ENCODE measurements at regions not wholly inside any gene's neighbourhood (a gene's known extent, or its start where the extent isn't known, plus 50 kb on each side); places are given as distances from the start of the nearest gene placed in this dataset.

- peaks cover 4% of the 10 kb centered on the region for H3K4me1 ChIP-seq (ENCODE audit: control insufficient read depth, low read depth, low read length)
- no peaks in the 10 kb centered on the region for H3K9me3 ChIP-seq (ENCODE audit: control insufficient read depth, low read depth, low read length)
- no peaks in the 10 kb centered on the region for H3K27me3 ChIP-seq (ENCODE audit: control insufficient read depth, insufficient read depth, low read length)
- no peaks in the 10 kb centered on the region for H3K36me3 ChIP-seq (ENCODE audit: control insufficient read depth, low read depth, low read length)
- no peak overlapping the region for H3K9ac ChIP-seq (ENCODE audit: low read length)
- no peak overlapping the region for H3K27ac ChIP-seq (ENCODE audit: low read length)
- no peak overlapping the region for H3K4me3 ChIP-seq (ENCODE audit: low read length)
Measured at GRCh38 chr3:166111562-166111961, 274.3 kb upstream of the BCHE start.

- H3K27me3 ChIP-seq (ENCODE audit: control insufficient read depth, insufficient read depth, low read length) = no peaks in the 10 kb centered on the region
- H3K4me3 ChIP-seq (ENCODE audit: low read length) = no peak overlapping the region
- no peak overlapping the region for H3K27ac ChIP-seq (ENCODE audit: low read length)
- no peaks in the 10 kb centered on the region for H3K36me3 ChIP-seq (ENCODE audit: control insufficient read depth, low read depth, low read length)
- H3K4me1 ChIP-seq (ENCODE audit: control insufficient read depth, low read depth, low read length) = peaks cover 4% of the 10 kb centered on the region
- H3K9me3 ChIP-seq (ENCODE audit: control insufficient read depth, low read depth, low read length) = no peaks in the 10 kb centered on the region
- H3K9ac ChIP-seq (ENCODE audit: low read length) = no peak overlapping the region
Measured at GRCh38 chr3:166110102-166110501, 272.9 kb upstream of the BCHE start.

GRCh38 chr3:166104938-166105337, 267.7 kb upstream of the BCHE start:
- Histone ChIP-seq H3K36me3 (ENCODE audit: control insufficient read depth, low read depth, low read length) (no peaks in the 10 kb centered on the region), H3K4me3 (ENCODE audit: low read length) (no peak overlapping the region), H3K4me1 (ENCODE audit: control insufficient read depth, low read depth, low read length) (peaks cover 4% of the 10 kb centered on the region), H3K27ac (ENCODE audit: low read length) (no peak overlapping the region), H3K27me3 (ENCODE audit: control insufficient read depth, insufficient read depth, low read length) (no peaks in the 10 kb centered on the region), H3K9ac (ENCODE audit: low read length) (no peak overlapping the region), H3K9me3 (ENCODE audit: control insufficient read depth, low read depth, low read length) (no peaks in the 10 kb centered on the region)

- Histone ChIP-seq H3K4me3 (ENCODE audit: low read length) (no peak overlapping the region), H3K4me1 (ENCODE audit: control insufficient read depth, low read depth, low read length) (no peaks in the 10 kb centered on the region), H3K27ac (ENCODE audit: low read length) (no peak overlapping the region), H3K36me3 (ENCODE audit: control insufficient read depth, low read depth, low read length) (no peaks in the 10 kb centered on the region), H3K27me3 (ENCODE audit: control insufficient read depth, insufficient read depth, low read length) (no peaks in the 10 kb centered on the region), H3K9me3 (ENCODE audit: control insufficient read depth, low read depth, low read length) (no peaks in the 10 kb centered on the region), H3K9ac (ENCODE audit: low read length) (no peak overlapping the region)
Measured at GRCh38 chr3:166100730-166101129, 263.5 kb upstream of the BCHE start.

GRCh38 chr3:166089575-166089974, 252.4 kb upstream of the BCHE start:
- no peaks in the 10 kb centered on the region for H3K9me3 ChIP-seq (ENCODE audit: control insufficient read depth, low read depth, low read length)
- no peaks in the 10 kb centered on the region for H3K36me3 ChIP-seq (ENCODE audit: control insufficient read depth, low read depth, low read length)
- no peak overlapping the region for H3K27ac ChIP-seq (ENCODE audit: low read length)

GRCh38 chr3:166085164-166085856, 248.1 kb upstream of the BCHE start:
- no peaks in the 10 kb centered on the region for H3K36me3 ChIP-seq (ENCODE audit: control insufficient read depth, low read depth, low read length)
- H3K27me3 ChIP-seq (ENCODE audit: control insufficient read depth, insufficient read depth, low read length) = no peaks in the 10 kb centered on the region
- no peak overlapping the region for H3K27ac ChIP-seq (ENCODE audit: low read length)
- H3K4me3 ChIP-seq (ENCODE audit: low read length) = no peak overlapping the region
- H3K4me1 ChIP-seq (ENCODE audit: control insufficient read depth, low read depth, low read length) = no peaks in the 10 kb centered on the region
- no peaks in the 10 kb centered on the region for H3K9me3 ChIP-seq (ENCODE audit: control insufficient read depth, low read depth, low read length)
- no peak overlapping the region for H3K9ac ChIP-seq (ENCODE audit: low read length)

More at GRCh38 chr3:166089575-166089974, 252.4 kb upstream of the BCHE start:
- Histone ChIP-seq H3K9ac (ENCODE audit: low read length) (no peak overlapping the region), H3K27me3 (ENCODE audit: control insufficient read depth, insufficient read depth, low read length) (no peaks in the 10 kb centered on the region), H3K4me1 (ENCODE audit: control insufficient read depth, low read depth, low read length) (no peaks in the 10 kb centered on the region), H3K4me3 (ENCODE audit: low read length) (no peak overlapping the region)

GRCh38 chr3:166080096-166080495, 242.9 kb upstream of the BCHE start:
- H3K9me3 ChIP-seq (ENCODE audit: control insufficient read depth, low read depth, low read length) = no peaks in the 10 kb centered on the region
- H3K9ac ChIP-seq (ENCODE audit: low read length) = no peak overlapping the region
- no peak overlapping the region for H3K27ac ChIP-seq (ENCODE audit: low read length)
- H3K4me3 ChIP-seq (ENCODE audit: low read length) = no peak overlapping the region
- H3K4me1 ChIP-seq (ENCODE audit: control insufficient read depth, low read depth, low read length) = no peaks in the 10 kb centered on the region
- H3K27me3 ChIP-seq (ENCODE audit: control insufficient read depth, insufficient read depth, low read length) = no peaks in the 10 kb centered on the region
- no peaks in the 10 kb centered on the region for H3K36me3 ChIP-seq (ENCODE audit: control insufficient read depth, low read depth, low read length)

- H3K27me3 ChIP-seq (ENCODE audit: control insufficient read depth, insufficient read depth, low read length) = no peaks in the 10 kb centered on the region
- no peaks in the 10 kb centered on the region for H3K36me3 ChIP-seq (ENCODE audit: control insufficient read depth, low read depth, low read length)
- H3K9me3 ChIP-seq (ENCODE audit: control insufficient read depth, low read depth, low read length) = no peaks in the 10 kb centered on the region
- H3K9ac ChIP-seq (ENCODE audit: low read length) = no peak overlapping the region
- no peak overlapping the region for H3K27ac ChIP-seq (ENCODE audit: low read length)
- H3K4me3 ChIP-seq (ENCODE audit: low read length) = no peak overlapping the region
- H3K4me1 ChIP-seq (ENCODE audit: control insufficient read depth, low read depth, low read length) = peaks cover 3% of the 10 kb centered on the region
Measured at GRCh38 chr3:166071831-166072230, 234.6 kb upstream of the BCHE start.

- no peaks in the 10 kb centered on the region for H3K36me3 ChIP-seq (ENCODE audit: control insufficient read depth, low read depth, low read length)
- peaks cover 3% of the 10 kb centered on the region for H3K4me1 ChIP-seq (ENCODE audit: control insufficient read depth, low read depth, low read length)
Measured at GRCh38 chr3:166064476-166064875, 227.3 kb upstream of the BCHE start.

GRCh38 chr3:166060789-166061479, 223.7 kb upstream of the BCHE start:
- Histone ChIP-seq H3K9ac (ENCODE audit: low read length) (no peak overlapping the region), H3K4me1 (ENCODE audit: control insufficient read depth, low read depth, low read length) (no peaks in the 10 kb centered on the region), H3K27ac (ENCODE audit: low read length) (no peak overlapping the region), H3K27me3 (ENCODE audit: control insufficient read depth, insufficient read depth, low read length) (no peaks in the 10 kb centered on the region), H3K4me3 (ENCODE audit: low read length) (no peak overlapping the region), H3K36me3 (ENCODE audit: control insufficient read depth, low read depth, low read length) (no peaks in the 10 kb centered on the region), H3K9me3 (ENCODE audit: control insufficient read depth, low read depth, low read length) (no peaks in the 10 kb centered on the region)

More at GRCh38 chr3:166064476-166064875, 227.3 kb upstream of the BCHE start:
- Histone ChIP-seq H3K4me3 (ENCODE audit: low read length) (no peak overlapping the region), H3K9ac (ENCODE audit: low read length) (no peak overlapping the region), H3K27ac (ENCODE audit: low read length) (no peak overlapping the region), H3K9me3 (ENCODE audit: control insufficient read depth, low read depth, low read length) (no peaks in the 10 kb centered on the region), H3K27me3 (ENCODE audit: control insufficient read depth, insufficient read depth, low read length) (no peaks in the 10 kb centered on the region)

- no peak overlapping the region for H3K4me3 ChIP-seq (ENCODE audit: low read length)
- no peak overlapping the region for H3K27ac ChIP-seq (ENCODE audit: low read length)
- no peaks in the 10 kb centered on the region for H3K9me3 ChIP-seq (ENCODE audit: control insufficient read depth, low read depth, low read length)
- no peak overlapping the region for H3K9ac ChIP-seq (ENCODE audit: low read length)
- H3K4me1 ChIP-seq (ENCODE audit: control insufficient read depth, low read depth, low read length) = no peaks in the 10 kb centered on the region
- H3K36me3 ChIP-seq (ENCODE audit: control insufficient read depth, low read depth, low read length) = no peaks in the 10 kb centered on the region
- H3K27me3 ChIP-seq (ENCODE audit: control insufficient read depth, insufficient read depth, low read length) = no peaks in the 10 kb centered on the region
Measured at GRCh38 chr3:166052440-166052839, 215.2 kb upstream of the BCHE start.

GRCh38 chr3:166029507-166029906, 192.3 kb upstream of the BCHE start:
- Histone ChIP-seq H3K9ac (ENCODE audit: low read length) (no peak overlapping the region), H3K4me1 (ENCODE audit: control insufficient read depth, low read depth, low read length) (no peaks in the 10 kb centered on the region), H3K27me3 (ENCODE audit: control insufficient read depth, insufficient read depth, low read length) (no peaks in the 10 kb centered on the region), H3K36me3 (ENCODE audit: control insufficient read depth, low read depth, low read length) (no peaks in the 10 kb centered on the region), H3K9me3 (ENCODE audit: control insufficient read depth, low read depth, low read length) (no peaks in the 10 kb centered on the region), H3K27ac (ENCODE audit: low read length) (no peak overlapping the region), H3K4me3 (ENCODE audit: low read length) (no peak overlapping the region)

Data from iPS-18a (cell line).